ENCODE measurements at regions not wholly inside any gene's neighbourhood (a gene's known extent, or its start where the extent isn't known, plus 50 kb on each side); places are given as distances from the start of the nearest gene placed in this dataset.

- Histone ChIP-seq H3K27ac (no peak overlapping the region), H3K36me3 (no peaks in the 10 kb centered on the region), H3K9me3 (replicated peaks) (peaks cover 6% of the 10 kb centered on the region; the same call in 1 of the 2 replicates), H3K4me3 (no peak overlapping the region), H3K27me3 (no peaks in the 10 kb centered on the region), H3K4me1 (no peaks in the 10 kb centered on the region)
- no peak for DNase-seq
These were observed 185.0 kb downstream of the SEMA6A start for GRCh38 chr5:116389601-116390000.

- peaks cover 6% of the 10 kb centered on the region; the same call in 1 of the 2 replicates for H3K9me3 ChIP-seq (replicated peaks)
- H3K27ac ChIP-seq = no peak overlapping the region
- no peak overlapping the region for H3K4me3 ChIP-seq
- no peaks in the 10 kb centered on the region for H3K36me3 ChIP-seq
- H3K4me1 ChIP-seq = no peaks in the 10 kb centered on the region
- no peaks in the 10 kb centered on the region for H3K27me3 ChIP-seq
- DNase-seq = no peak
These were observed 185.9 kb downstream of the SEMA6A start for GRCh38 chr5:116388564-116389258.

GRCh38 chr5:116387738-116388137, 186.9 kb downstream of the SEMA6A start:
- no peak for DNase-seq
- H3K4me3 ChIP-seq = no peak overlapping the region

GRCh38 chr5:116386633-116387032, 188.0 kb downstream of the SEMA6A start:
- H3K9me3 ChIP-seq (replicated peaks) = peaks cover 3% of the 10 kb centered on the region; the same call in 1 of the 2 replicates
- no peaks in the 10 kb centered on the region for H3K27me3 ChIP-seq
- H3K4me1 ChIP-seq = peaks cover 8% of the 10 kb centered on the region
- DNase-seq = no peak
- H3K36me3 ChIP-seq = no peaks in the 10 kb centered on the region
- H3K4me3 ChIP-seq = no peak overlapping the region
- H3K27ac ChIP-seq = no peak overlapping the region

More at GRCh38 chr5:116387738-116388137, 186.9 kb downstream of the SEMA6A start:
- peaks cover 2% of the 10 kb centered on the region; the same call in 1 of the 2 replicates for H3K4me1 ChIP-seq
- H3K36me3 ChIP-seq = no peaks in the 10 kb centered on the region
- H3K27ac ChIP-seq = no peak overlapping the region
- peaks cover 6% of the 10 kb centered on the region; the same call in 1 of the 2 replicates for H3K9me3 ChIP-seq (replicated peaks)
- H3K27me3 ChIP-seq = no peaks in the 10 kb centered on the region

GRCh38 chr5:116382874-116383266, 191.8 kb downstream of the SEMA6A start:
- H3K27ac ChIP-seq = no peak overlapping the region
- H3K4me1 ChIP-seq = peaks cover 40% of the 10 kb centered on the region
- no peaks in the 10 kb centered on the region for H3K36me3 ChIP-seq
- H3K27me3 ChIP-seq = no peaks in the 10 kb centered on the region
- no peaks in the 10 kb centered on the region for H3K9me3 ChIP-seq (replicated peaks)
- no peak for DNase-seq
- H3K4me3 ChIP-seq = no peak overlapping the region

GRCh38 chr5:116382032-116382873, 192.4 kb downstream of the SEMA6A start:
- peaks cover 46% of the 10 kb centered on the region for H3K4me1 ChIP-seq
- no peaks in the 10 kb centered on the region for H3K36me3 ChIP-seq

GRCh38 chr5:116381201-116381600, 193.4 kb downstream of the SEMA6A start:
- H3K27me3 ChIP-seq = no peaks in the 10 kb centered on the region
- no peak overlapping the region; the same call in 1 of the 2 replicates for H3K27ac ChIP-seq
- no peaks in the 10 kb centered on the region for H3K9me3 ChIP-seq (replicated peaks)
- H3K36me3 ChIP-seq = no peaks in the 10 kb centered on the region
- no peak overlapping the region for H3K4me3 ChIP-seq
- H3K4me1 ChIP-seq = peaks cover 57% of the 10 kb centered on the region
- no peak for DNase-seq

More at GRCh38 chr5:116382032-116382873, 192.4 kb downstream of the SEMA6A start:
- Histone ChIP-seq H3K4me3 (no peak overlapping the region), H3K9me3 (replicated peaks) (no peaks in the 10 kb centered on the region), H3K27ac (no peak overlapping the region), H3K27me3 (no peaks in the 10 kb centered on the region)
- DNase-seq = no peak

- no peaks in the 10 kb centered on the region for H3K27me3 ChIP-seq
- H3K4me1 ChIP-seq = peaks cover 63% of the 10 kb centered on the region
- peak overlapping the region; percentile 18; the same call in 1 of the 2 replicates for H3K27ac ChIP-seq
- no peaks in the 10 kb centered on the region for H3K36me3 ChIP-seq
- H3K9me3 ChIP-seq (replicated peaks) = no peaks in the 10 kb centered on the region
- DNase-seq = peak; percentile 78 to 88
- H3K4me3 ChIP-seq = no peak overlapping the region
These were observed 194.0 kb downstream of the SEMA6A start for GRCh38 chr5:116380621-116381020.

GRCh38 chr5:116379306-116379705, 195.3 kb downstream of the SEMA6A start:
- H3K27ac ChIP-seq = peak overlapping the region; percentile 92
- H3K36me3 ChIP-seq = no peaks in the 10 kb centered on the region
- H3K4me1 ChIP-seq = peaks cover 68% of the 10 kb centered on the region
- no peaks in the 10 kb centered on the region for H3K27me3 ChIP-seq
- H3K4me3 ChIP-seq = no peak overlapping the region
- DNase-seq = no peak
- no peaks in the 10 kb centered on the region for H3K9me3 ChIP-seq (replicated peaks)

- H3K27ac ChIP-seq = peak overlapping the region; percentile 92
These were observed 195.9 kb downstream of the SEMA6A start for GRCh38 chr5:116378777-116379121.

GRCh38 chr5:116378007-116378776, 196.4 kb downstream of the SEMA6A start:
- Histone ChIP-seq H3K27me3 (no peaks in the 10 kb centered on the region), H3K9me3 (replicated peaks) (no peaks in the 10 kb centered on the region), H3K4me1 (peaks cover 68% of the 10 kb centered on the region), H3K27ac (peak overlapping the region; percentile 92), H3K36me3 (no peaks in the 10 kb centered on the region), H3K4me3 (peak overlapping the region; percentile 22)
- DNase-seq = peak; percentile 95 to 97

More at GRCh38 chr5:116378777-116379121, 195.9 kb downstream of the SEMA6A start:
- Histone ChIP-seq H3K9me3 (replicated peaks) (no peaks in the 10 kb centered on the region), H3K4me3 (peak overlapping the region; percentile 22), H3K36me3 (no peaks in the 10 kb centered on the region), H3K4me1 (peaks cover 68% of the 10 kb centered on the region), H3K27me3 (no peaks in the 10 kb centered on the region)
- DNase-seq = no peak

- Histone ChIP-seq H3K27ac (peak overlapping the region; percentile 92), H3K4me1 (peaks cover 63% of the 10 kb centered on the region), H3K36me3 (no peaks in the 10 kb centered on the region), H3K27me3 (no peaks in the 10 kb centered on the region), H3K9me3 (replicated peaks) (no peaks in the 10 kb centered on the region), H3K4me3 (peak overlapping the region; percentile 0; the same call in 1 of the 2 replicates)
- peak; percentile 73 to 91 for DNase-seq
These were observed 197.2 kb downstream of the SEMA6A start for GRCh38 chr5:116377276-116378006.

GRCh38 chr5:116375926-116376325, 198.7 kb downstream of the SEMA6A start:
- DNase-seq = peak; percentile 72 to 88
- no peak overlapping the region for H3K4me3 ChIP-seq
- H3K27me3 ChIP-seq = no peaks in the 10 kb centered on the region
- no peaks in the 10 kb centered on the region for H3K9me3 ChIP-seq (replicated peaks)
- H3K27ac ChIP-seq = peak overlapping the region; percentile 92
- H3K36me3 ChIP-seq = no peaks in the 10 kb centered on the region
- H3K4me1 ChIP-seq = peaks cover 63% of the 10 kb centered on the region

GRCh38 chr5:116374434-116374852, 200.2 kb downstream of the SEMA6A start:
- no peaks in the 10 kb centered on the region for H3K9me3 ChIP-seq (replicated peaks)
- no peak for DNase-seq
- H3K27ac ChIP-seq = no peak overlapping the region
- H3K4me3 ChIP-seq = no peak overlapping the region
- no peaks in the 10 kb centered on the region for H3K36me3 ChIP-seq
- peaks cover 48% of the 10 kb centered on the region for H3K4me1 ChIP-seq
- no peaks in the 10 kb centered on the region for H3K27me3 ChIP-seq

All from SJCRH30 (cell line).